Upper lobe of left lung (tissue), 4 donors: ENCODE measurements at regions not wholly inside any gene's neighbourhood (a gene's known extent, or its start where the extent isn't known, plus 50 kb on each side); places are given as distances from the start of the nearest gene placed in this dataset.

ENCODE experiments used
- CTCF ChIP-seq, 6 experiments: fragments of 450-650 bp in 4 of 6; fragments of 200-600 bp in 2 of 6; sonication (generic) in 2 of 6; IDR thresholded peaks; one replicate each; pipeline ENCODE4 v1.5.1; 2016 to 2019; ENCODE audit warnings: antibody characterized with exemption in 6 of 6
- EP300 ChIP-seq, 4 donors: sonication (generic); formaldehyde crosslinking; IDR thresholded peaks; one replicate each; pipeline ENCODE4 v1.5.1; 2017; ENCODE audit warnings: antibody characterized with exemption in 4 of 4, control low read depth in 2 of 4
- POLR2A ChIP-seq, 4 donors: fragments of 450-650 bp; IDR thresholded peaks; one replicate each; pipeline ENCODE4 v1.5.1; 2016 to 2017; ENCODE audit warnings: antibody characterized with exemption in 4 of 4, mild to moderate bottlenecking in 2 of 4
- POLR2AphosphoS5 ChIP-seq, 2 donors: sonication (generic); formaldehyde crosslinking; IDR thresholded peaks; one replicate each; pipeline ENCODE4 v1.5.1; 2017; ENCODE audit warnings: antibody characterized with exemption in 2 of 2

GRCh38 chr2:12510070-12510469, 206.7 kb upstream of the TRIB2 start:
- TF ChIP-seq POLR2A (IDR thresholded peaks at IDR 0.05): no peak
- TF ChIP-seq EP300 (IDR thresholded peaks at IDR 0.05): no peak
- TF ChIP-seq POLR2AphosphoS5 (IDR thresholded peaks at IDR 0.05): no peak
- no peak for TF ChIP-seq CTCF (IDR thresholded peaks at IDR 0.05)
